ENCODE measurements at regions not wholly inside any gene's neighbourhood (a gene's known extent, or its start where the extent isn't known, plus 50 kb on each side); places are given as distances from the start of the nearest gene placed in this dataset.
"Not testable (repeated sequence)": the region's sequence is repeated elsewhere in the genome, so short reads cannot be mapped to it uniquely, and the experiment has no call there.

- DNase-seq, result peak; percentile 76 to 77
- WGBS, 3 donors, result 6 to 12% (median 10%) methylated on average over 2 of the region's 2 CpGs
- peaks cover 0 to 5% (median 0%) of the 10 kb centered on the region in 3 donors for H3K4me1 ChIP-seq (ENCODE audit: control insufficient read depth in 3 of 3, insufficient read depth in 2 of 3, low read depth in 1 of 3, low read length in 2 of 3)
- no peak overlapping the region for H3K4me3 ChIP-seq (ENCODE audit: low read depth in 1 of 3, low read length in 3 of 3)
- no peaks in the 10 kb centered on the region for H3K9me3 ChIP-seq (ENCODE audit: control insufficient read depth in 2 of 2, insufficient read depth in 1 of 2, low read depth in 1 of 2, low read length in 1 of 2)
- H3K27ac ChIP-seq (ENCODE audit: low read depth in 1 of 3, low read length in 2 of 3), result no peak overlapping the region
- no peaks in the 10 kb centered on the region for H3K27me3 ChIP-seq (ENCODE audit: control insufficient read depth in 3 of 3, insufficient read depth in 3 of 3, low read length in 3 of 3)
- no peak for FAIRE-seq
- H3K36me3 ChIP-seq (ENCODE audit: control insufficient read depth in 3 of 3, insufficient read depth in 2 of 3, low read depth in 1 of 3, low read length in 3 of 3), result no peaks in the 10 kb centered on the region
These were observed 69.4 kb upstream of the EVL start for GRCh38 chr14:99995700-99996356.

- H3K4me3 ChIP-seq (ENCODE audit: low read depth in 1 of 3, low read length in 3 of 3), result no peak overlapping the region
These were observed 68.2 kb upstream of the EVL start for GRCh38 chr14:99996951-99997571.

GRCh38 chr14:100000398-100000797, 64.8 kb upstream of the EVL start:
- FAIRE-seq, result not testable (repeated sequence)

More at GRCh38 chr14:99996951-99997571, 68.2 kb upstream of the EVL start:
- H3K36me3 ChIP-seq (ENCODE audit: control insufficient read depth in 3 of 3, insufficient read depth in 2 of 3, low read depth in 1 of 3, low read length in 3 of 3), result no peaks in the 10 kb centered on the region
- peaks cover 0 to 5% (median 0%) of the 10 kb centered on the region in 3 donors for H3K4me1 ChIP-seq (ENCODE audit: control insufficient read depth in 3 of 3, insufficient read depth in 2 of 3, low read depth in 1 of 3, low read length in 2 of 3)
- no peak overlapping the region for H3K27ac ChIP-seq (ENCODE audit: low read depth in 1 of 3, low read length in 2 of 3)
- H3K9me3 ChIP-seq (ENCODE audit: control insufficient read depth in 2 of 2, insufficient read depth in 1 of 2, low read depth in 1 of 2, low read length in 1 of 2), result no peaks in the 10 kb centered on the region
- H3K27me3 ChIP-seq (ENCODE audit: control insufficient read depth in 3 of 3, insufficient read depth in 3 of 3, low read length in 3 of 3), result no peaks in the 10 kb centered on the region
- FAIRE-seq (no peak), DNase-seq (no peak)
- 94 to 95% (median 94%) methylated on average over 5 of the region's 5 CpGs for WGBS, 3 donors

GRCh38 chr14:100004392-100004791, 60.8 kb upstream of the EVL start:
- H3K27me3 ChIP-seq (ENCODE audit: control insufficient read depth in 3 of 3, insufficient read depth in 3 of 3, low read length in 3 of 3), result no peaks in the 10 kb centered on the region
- 97 to 100% (median 98%) methylated on average over 1 of the region's 1 CpG for WGBS, 3 donors
- H3K4me3 ChIP-seq (ENCODE audit: low read depth in 1 of 3, low read length in 3 of 3), result no peak overlapping the region
- DNase-seq (no peak), FAIRE-seq (no peak)
- peaks cover 0 to 9% of the 10 kb centered on the region in 2 donors for H3K9me3 ChIP-seq (ENCODE audit: control insufficient read depth in 2 of 2, insufficient read depth in 1 of 2, low read depth in 1 of 2, low read length in 1 of 2)
- no peak overlapping the region for H3K27ac ChIP-seq (ENCODE audit: low read depth in 1 of 3, low read length in 2 of 3)
- no peaks in the 10 kb centered on the region for H3K4me1 ChIP-seq (ENCODE audit: control insufficient read depth in 3 of 3, insufficient read depth in 2 of 3, low read depth in 1 of 3, low read length in 2 of 3)
- H3K36me3 ChIP-seq (ENCODE audit: control insufficient read depth in 3 of 3, insufficient read depth in 2 of 3, low read depth in 1 of 3, low read length in 3 of 3), result no peaks in the 10 kb centered on the region

More at GRCh38 chr14:100000398-100000797, 64.8 kb upstream of the EVL start:
- not testable (repeated sequence) for H3K27ac ChIP-seq (ENCODE audit: low read depth in 1 of 3, low read length in 2 of 3); H3K4me1 ChIP-seq (ENCODE audit: control insufficient read depth in 3 of 3, insufficient read depth in 2 of 3, low read depth in 1 of 3, low read length in 2 of 3); H3K27me3 ChIP-seq (ENCODE audit: control insufficient read depth in 3 of 3, insufficient read depth in 3 of 3, low read length in 3 of 3); H3K4me3 ChIP-seq (ENCODE audit: low read depth in 1 of 3, low read length in 3 of 3); H3K36me3 ChIP-seq (ENCODE audit: control insufficient read depth in 3 of 3, insufficient read depth in 2 of 3, low read depth in 1 of 3, low read length in 3 of 3); H3K9me3 ChIP-seq (ENCODE audit: control insufficient read depth in 2 of 2, insufficient read depth in 1 of 2, low read depth in 1 of 2, low read length in 1 of 2); DNase-seq
- WGBS, 3 donors, result 97 to 98% (median 97%) methylated on average over 13 to 15 of the region's 15 CpGs

GRCh38 chr14:100007254-100007653, 58.0 kb upstream of the EVL start:
- DNase-seq (no peak), FAIRE-seq (no peak)
- no peaks in the 10 kb centered on the region for H3K36me3 ChIP-seq (ENCODE audit: control insufficient read depth in 3 of 3, insufficient read depth in 2 of 3, low read depth in 1 of 3, low read length in 3 of 3)
- H3K9me3 ChIP-seq (ENCODE audit: control insufficient read depth in 2 of 2, insufficient read depth in 1 of 2, low read depth in 1 of 2, low read length in 1 of 2), result peaks cover 0 to 9% of the 10 kb centered on the region in 2 donors
- no peaks in the 10 kb centered on the region for H3K27me3 ChIP-seq (ENCODE audit: control insufficient read depth in 3 of 3, insufficient read depth in 3 of 3, low read length in 3 of 3)
- H3K27ac ChIP-seq (ENCODE audit: low read depth in 1 of 3, low read length in 2 of 3), result no peak overlapping the region
- no peak overlapping the region for H3K4me3 ChIP-seq (ENCODE audit: low read depth in 1 of 3, low read length in 3 of 3)
- H3K4me1 ChIP-seq (ENCODE audit: control insufficient read depth in 3 of 3, insufficient read depth in 2 of 3, low read depth in 1 of 3, low read length in 2 of 3), result peaks cover 0 to 11% (median 4%) of the 10 kb centered on the region in 3 donors
- WGBS, 3 donors, result 81 to 83% (median 82%) methylated on average over 1 of the region's 1 CpG

GRCh38 chr14:100009802-100010201, 55.4 kb upstream of the EVL start:
- not testable (repeated sequence) for H3K36me3 ChIP-seq (ENCODE audit: control insufficient read depth in 3 of 3, insufficient read depth in 2 of 3, low read depth in 1 of 3, low read length in 3 of 3); DNase-seq; H3K27me3 ChIP-seq (ENCODE audit: control insufficient read depth in 3 of 3, insufficient read depth in 3 of 3, low read length in 3 of 3); H3K27ac ChIP-seq (ENCODE audit: low read depth in 1 of 3, low read length in 2 of 3); H3K4me3 ChIP-seq (ENCODE audit: low read depth in 1 of 3, low read length in 3 of 3); FAIRE-seq; H3K9me3 ChIP-seq (ENCODE audit: control insufficient read depth in 2 of 2, insufficient read depth in 1 of 2, low read depth in 1 of 2, low read length in 1 of 2)
- H3K4me1 ChIP-seq (ENCODE audit: control insufficient read depth in 3 of 3, insufficient read depth in 2 of 3, low read depth in 1 of 3, low read length in 2 of 3), result peaks cover 0 to 23% (median 4%) of the 10 kb centered on the region in 3 donors
- WGBS, 3 donors, result 8 to 35% (median 27%) methylated on average over 2 of the region's 2 CpGs

- Histone ChIP-seq H3K4me3 (ENCODE audit: low read depth in 1 of 3, low read length in 3 of 3) (no peak overlapping the region), H3K27me3 (ENCODE audit: control insufficient read depth in 3 of 3, insufficient read depth in 3 of 3, low read length in 3 of 3) (no peaks in the 10 kb centered on the region), H3K27ac (ENCODE audit: low read depth in 1 of 3, low read length in 2 of 3) (no peak overlapping the region), H3K4me1 (ENCODE audit: control insufficient read depth in 3 of 3, insufficient read depth in 2 of 3, low read depth in 1 of 3, low read length in 2 of 3) (peaks cover 0 to 29% (median 9%) of the 10 kb centered on the region in 3 donors), H3K36me3 (ENCODE audit: control insufficient read depth in 3 of 3, insufficient read depth in 2 of 3, low read depth in 1 of 3, low read length in 3 of 3) (no peaks in the 10 kb centered on the region), H3K9me3 (ENCODE audit: control insufficient read depth in 2 of 2, insufficient read depth in 1 of 2, low read depth in 1 of 2, low read length in 1 of 2) (peaks cover 0 to 4% of the 10 kb centered on the region in 2 donors)
- DNase-seq (no peak), FAIRE-seq (no peak)
- 73 to 88% (median 83%) methylated on average over 4 of the region's 4 CpGs for WGBS, 3 donors
These were observed 54.5 kb upstream of the EVL start for GRCh38 chr14:100010679-100011078.

GRCh38 chr14:100011628-100012325, 53.4 kb upstream of the EVL start:
- DNase-seq (peak; percentile 28 to 54), FAIRE-seq (no peak)
- H3K36me3 ChIP-seq (ENCODE audit: control insufficient read depth in 3 of 3, insufficient read depth in 2 of 3, low read depth in 1 of 3, low read length in 3 of 3), result no peaks in the 10 kb centered on the region
- H3K4me3 ChIP-seq (ENCODE audit: low read depth in 1 of 3, low read length in 3 of 3), result no peak overlapping the region
- peaks cover 0 to 4% of the 10 kb centered on the region in 2 donors for H3K9me3 ChIP-seq (ENCODE audit: control insufficient read depth in 2 of 2, insufficient read depth in 1 of 2, low read depth in 1 of 2, low read length in 1 of 2)
- WGBS, 3 donors, result 40 to 67% (median 61%) methylated on average over 3 of the region's 3 CpGs
- no peaks in the 10 kb centered on the region for H3K27me3 ChIP-seq (ENCODE audit: control insufficient read depth in 3 of 3, insufficient read depth in 3 of 3, low read length in 3 of 3)
- peaks cover 0 to 31% (median 9%) of the 10 kb centered on the region in 3 donors for H3K4me1 ChIP-seq (ENCODE audit: control insufficient read depth in 3 of 3, insufficient read depth in 2 of 3, low read depth in 1 of 3, low read length in 2 of 3)
- H3K27ac ChIP-seq (ENCODE audit: low read depth in 1 of 3, low read length in 2 of 3), result peak overlapping the region in 1 of 3 donors; percentile 29
